Activated CD4-positive, alpha-beta T cell treated with anti-CD3 and anti-CD28 coated beads, Interleukin-2, amount 10 ng/mL, durations not matched to agents 24 days and 14 days (primary cell): ENCODE measurements at regions not wholly inside any gene's neighbourhood (a gene's known extent, or its start where the extent isn't known, plus 50 kb on each side); places are given as distances from the start of the nearest gene placed in this dataset.

Experiments used
- DNase-seq: peaks from one replicate; pipeline ENCODE4 v3.0.0; 2022
- H3K27ac Mint-ChIP-seq: one replicate; pipeline ENCODE4 v1.8.0; 2022; ENCODE audit warnings: mild to moderate bottlenecking, mixed read lengths
- H3K27me3 Mint-ChIP-seq: one replicate; pipeline ENCODE4 v1.8.0; 2022; ENCODE audit warnings: mixed read lengths
- H3K36me3 Mint-ChIP-seq: one replicate; pipeline ENCODE4 v1.8.0; 2022; ENCODE audit warnings: low read depth, mild to moderate bottlenecking, mixed read lengths
- H3K4me1 Mint-ChIP-seq: one replicate; pipeline ENCODE4 v1.8.0; 2021; ENCODE audit warnings: mixed read lengths
- H3K4me3 Mint-ChIP-seq: one replicate; pipeline ENCODE4 v1.8.0; 2022; ENCODE audit warnings: mild to moderate bottlenecking, moderate library complexity, mixed read lengths
- H3K9me3 Mint-ChIP-seq: one replicate; pipeline ENCODE4 v1.8.0; 2021; ENCODE audit warnings: mixed read lengths
- intact Hi-C: fragments of 100-400 bp; cut with micrococcal nuclease; formaldehyde crosslinking; loops from one replicate; pipeline ENCODE4 v1.15.1; 2023

DNA sequence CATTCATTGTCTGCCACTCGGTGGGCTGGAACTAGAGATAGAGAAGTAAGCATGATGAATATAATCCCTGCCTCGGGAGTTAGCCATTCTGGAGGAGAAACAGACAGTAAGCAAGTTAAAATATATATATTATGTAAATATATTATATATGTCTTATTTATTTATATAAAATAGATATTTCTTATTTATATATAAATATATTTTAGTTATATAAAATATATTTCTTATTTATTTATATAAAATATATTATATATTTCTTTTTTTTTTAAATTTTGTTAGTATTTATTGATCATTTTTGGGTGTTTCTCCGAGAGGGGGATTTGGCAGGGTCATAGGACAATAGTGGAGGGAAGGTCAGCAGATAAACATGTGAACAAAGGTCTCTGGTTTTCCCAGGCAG lies 78.1 kb upstream of the TBX5 start:
- Mint-ChIP-seq H3K9me3 (no peaks in the 10 kb centered on the region), H3K4me1 (no peaks in the 10 kb centered on the region), H3K4me3 (no peak overlapping the region), H3K36me3 (no peaks in the 10 kb centered on the region), H3K27ac (no peak overlapping the region), H3K27me3 (peaks cover 28% of the 10 kb centered on the region)
- DNase-seq: no peak
- intact Hi-C loops: no loop called here

DNA sequence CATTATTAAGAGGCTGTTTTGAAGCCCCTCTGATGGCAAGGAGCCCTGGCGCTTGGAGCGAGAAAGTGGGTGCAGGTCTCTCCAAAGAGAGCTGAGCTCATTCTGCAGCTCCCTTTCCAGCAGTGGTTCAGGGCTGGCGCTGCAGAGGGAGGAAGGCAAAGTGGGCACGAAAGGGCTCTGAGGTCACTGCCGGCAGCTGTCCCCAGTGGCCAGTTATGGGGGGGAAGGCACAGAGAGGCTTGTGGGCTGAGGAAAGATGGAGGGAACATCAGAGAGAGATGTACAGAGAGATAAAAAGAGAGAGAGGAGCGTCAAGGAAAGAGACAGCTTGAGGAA lies 75.2 kb upstream of the TBX5 start:
- no peaks in the 10 kb centered on the region for H3K36me3 Mint-ChIP-seq
- intact Hi-C loops: no loop called here
- H3K4me1 Mint-ChIP-seq: no peaks in the 10 kb centered on the region

DNA sequence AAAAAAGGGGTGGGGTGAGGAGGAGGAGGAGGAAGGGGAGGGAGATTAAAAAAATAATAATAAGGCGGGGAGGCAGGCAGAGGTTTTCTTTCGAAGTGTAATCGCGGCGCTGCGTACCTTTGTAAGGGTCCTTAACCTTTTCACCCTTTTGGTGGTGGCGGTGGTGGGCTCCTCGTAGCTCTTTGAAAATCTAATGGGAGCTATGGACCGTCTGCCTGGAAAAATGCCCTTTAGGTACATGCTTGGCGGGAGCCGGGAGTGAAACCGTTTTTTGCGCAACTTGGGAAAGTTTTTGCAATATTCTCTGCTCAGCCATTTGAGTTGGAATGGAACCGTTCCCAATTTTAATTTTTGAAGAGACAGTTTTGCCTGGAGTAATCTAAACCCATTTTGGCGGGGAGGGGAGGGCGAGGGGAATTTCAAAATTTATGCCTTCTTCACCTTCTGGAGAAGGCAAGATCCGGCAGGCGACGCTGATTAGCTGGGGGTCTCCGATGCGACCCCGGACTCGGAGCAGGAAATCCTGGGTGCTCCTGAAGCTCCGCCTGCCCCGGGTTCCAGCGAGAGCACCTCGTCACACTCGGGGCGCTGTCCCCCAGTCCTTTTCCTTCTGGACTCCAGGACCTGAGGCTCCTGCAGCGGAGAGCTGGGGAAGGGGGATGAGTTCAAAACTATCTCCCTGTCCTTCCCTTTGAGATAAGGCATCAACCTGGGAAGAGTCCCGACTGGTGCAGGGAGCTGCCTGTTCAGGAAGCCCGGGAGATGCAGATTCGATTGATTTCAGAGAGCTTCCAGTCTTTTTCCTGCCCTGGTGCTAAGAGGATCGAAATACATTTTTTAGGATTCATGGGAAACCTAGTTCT lies 74.6 kb upstream of the TBX5 start:
- H3K4me1 Mint-ChIP-seq: no peaks in the 10 kb centered on the region
- intact Hi-C loops: no loop called here
- no peaks in the 10 kb centered on the region for H3K9me3 Mint-ChIP-seq
- H3K4me3 Mint-ChIP-seq: no peak overlapping the region
- H3K27me3 Mint-ChIP-seq: peaks cover 42% of the 10 kb centered on the region
- DNase-seq: no peak
- H3K36me3 Mint-ChIP-seq: no peaks in the 10 kb centered on the region
- H3K27ac Mint-ChIP-seq: no peak overlapping the region

More for the DNA sequence above, 75.2 kb upstream of the TBX5 start:
- DNase-seq: no peak
- Mint-ChIP-seq H3K27me3 (peaks cover 42% of the 10 kb centered on the region), H3K9me3 (no peaks in the 10 kb centered on the region), H3K4me3 (no peak overlapping the region), H3K27ac (no peak overlapping the region)

DNA sequence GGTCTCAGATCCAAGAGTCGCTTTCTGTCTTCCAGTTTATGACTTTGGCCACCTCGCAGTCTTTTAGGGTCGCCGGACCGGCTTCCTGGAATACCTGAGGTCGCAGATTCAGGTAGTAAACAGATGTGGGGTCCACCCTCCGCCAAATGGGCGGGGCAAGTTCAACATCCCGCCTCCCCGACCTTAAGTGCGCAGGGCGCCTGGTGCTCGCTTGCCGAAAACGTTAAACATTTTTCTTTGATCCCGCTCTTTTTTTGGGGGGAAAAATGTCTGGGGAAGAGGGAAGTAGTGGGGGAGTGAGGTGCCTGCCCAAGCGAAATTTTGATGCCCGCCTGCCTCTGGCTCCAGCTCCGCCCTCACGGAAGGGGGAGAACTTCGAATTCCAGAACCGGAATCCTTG lies 73.9 kb upstream of the TBX5 start:
- Mint-ChIP-seq H3K27ac (no peak overlapping the region), H3K4me1 (no peaks in the 10 kb centered on the region), H3K4me3 (no peak overlapping the region), H3K27me3 (peaks cover 42% of the 10 kb centered on the region), H3K9me3 (no peaks in the 10 kb centered on the region), H3K36me3 (no peaks in the 10 kb centered on the region)
- DNase-seq: no peak
- intact Hi-C loops: no loop called here

DNA sequence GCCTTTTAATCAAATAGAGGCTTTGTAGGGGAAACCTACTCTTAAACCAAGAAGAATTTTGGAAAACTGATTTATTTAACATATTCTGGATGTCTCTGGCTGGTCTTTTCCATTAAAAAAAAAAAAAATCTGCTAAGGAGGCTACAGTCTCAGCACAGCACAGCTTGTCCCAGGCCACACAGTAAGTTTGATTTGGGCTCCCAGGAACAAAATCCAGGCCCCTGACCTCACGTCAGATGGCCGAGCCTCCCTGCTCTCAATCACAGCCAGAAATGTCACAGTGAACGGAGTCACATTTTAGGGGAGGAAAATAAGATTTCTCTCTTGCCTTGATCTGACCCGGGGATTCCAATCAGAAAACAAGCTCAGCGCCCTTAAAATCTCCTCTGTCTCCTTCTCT lies 72.9 kb upstream of the TBX5 start:
- Mint-ChIP-seq H3K27ac (no peak overlapping the region), H3K4me1 (no peaks in the 10 kb centered on the region), H3K4me3 (no peak overlapping the region), H3K36me3 (no peaks in the 10 kb centered on the region), H3K9me3 (no peaks in the 10 kb centered on the region), H3K27me3 (peaks cover 42% of the 10 kb centered on the region)
- intact Hi-C loops: no loop called here
- DNase-seq: no peak

DNA sequence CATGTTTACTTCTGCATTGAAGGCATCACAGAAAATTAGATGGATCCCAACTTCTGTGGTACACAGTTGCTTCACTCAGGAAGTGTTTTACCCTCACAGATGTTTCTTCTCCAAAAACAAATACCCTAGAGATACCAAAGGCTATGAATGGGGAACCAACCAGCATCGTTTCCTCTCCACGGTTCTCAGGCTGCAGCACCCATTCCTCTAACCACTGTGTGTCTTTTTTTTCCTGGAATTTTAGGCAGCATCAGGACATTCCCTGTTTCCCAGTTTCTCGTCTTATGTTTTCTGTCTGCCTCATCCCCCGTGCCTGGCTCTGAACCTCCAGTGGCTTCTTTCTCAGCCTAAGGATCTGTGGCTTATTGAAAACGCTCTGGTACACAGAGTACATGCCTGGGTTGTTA lies 72.0 kb upstream of the TBX5 start:
- Mint-ChIP-seq H3K4me1 (no peaks in the 10 kb centered on the region), H3K9me3 (no peaks in the 10 kb centered on the region), H3K36me3 (no peaks in the 10 kb centered on the region), H3K27ac (no peak overlapping the region), H3K27me3 (peaks cover 42% of the 10 kb centered on the region), H3K4me3 (no peak overlapping the region)
- intact Hi-C loops: no loop called here
- no peak for DNase-seq

DNA sequence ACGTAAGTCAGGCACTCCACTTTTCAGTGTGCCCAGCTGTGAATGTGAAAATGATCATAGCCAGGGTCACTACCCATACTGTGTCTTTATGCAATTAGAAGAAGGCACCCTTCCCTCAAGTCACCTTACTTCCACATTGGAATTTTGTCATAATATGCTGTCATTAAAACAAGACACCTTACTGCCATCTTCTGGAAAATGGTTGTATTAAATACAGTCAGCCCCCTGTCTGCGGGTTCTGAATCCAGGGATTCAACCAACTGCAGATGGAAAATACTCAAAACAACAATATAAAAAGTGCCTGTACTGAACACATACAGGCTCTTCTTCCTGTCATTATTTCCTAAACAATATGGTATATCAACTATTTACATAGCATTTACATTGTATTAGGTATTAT lies 70.2 kb upstream of the TBX5 start:
- Mint-ChIP-seq H3K36me3 (no peaks in the 10 kb centered on the region), H3K4me1 (no peaks in the 10 kb centered on the region), H3K27ac (no peak overlapping the region), H3K4me3 (no peak overlapping the region), H3K27me3 (peaks cover 34% of the 10 kb centered on the region), H3K9me3 (no peaks in the 10 kb centered on the region)
- intact Hi-C loops: no loop called here
- no peak for DNase-seq

DNA sequence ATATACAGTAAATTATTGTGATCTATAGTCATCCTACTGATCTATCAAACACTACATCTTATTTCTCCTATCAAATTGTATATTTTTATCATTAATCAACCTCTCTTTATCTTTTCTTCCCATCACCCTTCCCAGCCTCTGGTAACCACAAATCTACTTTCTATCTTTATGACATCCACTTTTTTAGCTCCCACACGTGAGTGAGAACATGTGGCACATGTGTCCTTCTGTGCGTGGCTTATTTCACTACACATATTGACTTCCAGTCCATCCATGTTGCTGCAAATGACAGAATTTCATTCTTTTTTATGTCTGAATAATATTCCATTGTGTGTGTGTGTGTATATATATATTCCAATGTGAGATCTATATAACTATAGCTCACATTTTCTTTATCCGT lies 67.8 kb upstream of the TBX5 start:
- Mint-ChIP-seq H3K36me3 (no peaks in the 10 kb centered on the region), H3K27ac (no peak overlapping the region), H3K27me3 (peaks cover 11% of the 10 kb centered on the region), H3K4me1 (no peaks in the 10 kb centered on the region), H3K4me3 (no peak overlapping the region), H3K9me3 (no peaks in the 10 kb centered on the region)
- intact Hi-C loops: no loop called here
- DNase-seq: no peak

DNA sequence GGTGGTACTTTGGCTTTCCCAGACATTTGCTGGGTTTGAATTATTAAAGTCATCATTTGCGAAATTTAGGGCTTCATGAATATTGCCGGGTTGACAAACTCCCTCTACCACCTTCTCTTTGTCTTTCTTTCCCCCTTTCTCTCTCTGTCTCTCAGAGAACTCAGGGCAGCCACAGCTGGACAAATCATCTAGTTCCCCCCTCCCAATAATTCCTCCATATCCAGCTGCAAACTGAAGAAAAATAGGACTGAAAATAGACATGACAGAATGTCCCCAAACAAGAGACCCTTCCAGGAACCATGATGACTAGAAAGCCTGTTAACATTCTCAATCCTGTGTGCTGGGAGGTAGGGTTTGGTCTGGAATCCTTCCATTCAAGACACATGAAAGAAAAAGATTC lies 67.1 kb upstream of the TBX5 start:
- intact Hi-C loops: no loop called here
- no peak overlapping the region for H3K27ac Mint-ChIP-seq

DNA sequence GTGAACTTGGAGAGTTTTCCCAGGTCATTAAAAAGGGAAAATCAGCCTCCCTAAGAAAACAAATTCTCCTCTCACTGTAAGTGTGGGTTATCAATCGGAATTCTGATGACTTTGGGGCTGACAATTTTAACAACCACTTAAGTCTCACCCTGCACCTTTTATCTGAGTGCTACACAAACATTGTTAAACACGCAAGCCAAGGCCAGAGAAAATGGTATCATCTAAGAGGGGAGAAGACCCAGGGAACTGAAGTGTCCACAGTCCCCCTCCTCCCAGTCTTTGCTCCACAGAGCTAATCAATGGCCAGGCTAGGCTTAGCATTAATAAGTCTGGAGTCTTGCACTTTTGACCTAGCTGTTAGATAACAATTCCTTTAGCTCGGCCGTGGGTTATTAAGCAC lies 51.7 kb upstream of the TBX5 start:
- Mint-ChIP-seq H3K36me3 (no peaks in the 10 kb centered on the region), H3K27me3 (no peaks in the 10 kb centered on the region), H3K9me3 (no peaks in the 10 kb centered on the region), H3K27ac (no peak overlapping the region), H3K4me1 (no peaks in the 10 kb centered on the region), H3K4me3 (no peak overlapping the region)
- intact Hi-C loops: no loop called here
- DNase-seq: no peak

More for the DNA sequence above, 67.1 kb upstream of the TBX5 start:
- no peak overlapping the region for H3K4me3 Mint-ChIP-seq
- H3K36me3 Mint-ChIP-seq: no peaks in the 10 kb centered on the region
- H3K4me1 Mint-ChIP-seq: no peaks in the 10 kb centered on the region
- DNase-seq: no peak
- no peaks in the 10 kb centered on the region for H3K9me3 Mint-ChIP-seq
- H3K27me3 Mint-ChIP-seq: peaks cover 4% of the 10 kb centered on the region
